Stimulated activated CD4-positive, alpha-beta T cell treated with anti-CD3 and anti-CD28 coated beads, Interleukin-15, amount 100 ng/mL, for 48 hours (primary cell): ENCODE measurements at regions not wholly inside any gene's neighbourhood (a gene's known extent, or its start where the extent isn't known, plus 50 kb on each side); places are given as distances from the start of the nearest gene placed in this dataset.

Source experiments
- DNase-seq, 2 donors: peaks; one replicate each; pipeline ENCODE4 v3.0.0-alpha.2; 2020; ENCODE audit warnings: low read depth in 2 of 2

GRCh38 chr10:125341611-125342010 lies 181.2 kb upstream of the CTBP2 start:
- DNase-seq = no peak

GRCh38 chr10:125340903-125341302 lies 180.5 kb upstream of the CTBP2 start:
- DNase-seq = no peak

- no peak for DNase-seq
Measured at GRCh38 chr10:125337510-125337909, 177.1 kb upstream of the CTBP2 start.

- no peak for DNase-seq
Measured at GRCh38 chr10:125334545-125334944, 174.2 kb upstream of the CTBP2 start.

- no peak for DNase-seq
Measured at GRCh38 chr10:125333769-125334168, 173.4 kb upstream of the CTBP2 start.

GRCh38 chr10:125333209-125333591 lies 172.8 kb upstream of the CTBP2 start:
- no peak for DNase-seq

- DNase-seq = no peak
Measured at GRCh38 chr10:125332548-125333208, 172.3 kb upstream of the CTBP2 start.

- no peak for DNase-seq
Measured at GRCh38 chr10:125331056-125331455, 170.7 kb upstream of the CTBP2 start.

GRCh38 chr10:125329056-125329455 lies 168.7 kb upstream of the CTBP2 start:
- DNase-seq = no peak

- no peak for DNase-seq
Measured at GRCh38 chr10:125325326-125325725, 165.0 kb upstream of the CTBP2 start.

- DNase-seq = no peak
Measured at GRCh38 chr10:125316436-125316835, 156.1 kb upstream of the CTBP2 start.

GRCh38 chr10:125300937-125301336 lies 140.6 kb upstream of the CTBP2 start:
- no peak for DNase-seq

GRCh38 chr10:125299461-125299860 lies 139.1 kb upstream of the CTBP2 start:
- DNase-seq = no peak

- no peak for DNase-seq
Measured at GRCh38 chr10:125296598-125296997, 136.2 kb upstream of the CTBP2 start.

- DNase-seq = no peak
Measured at GRCh38 chr10:125294109-125294508, 133.7 kb upstream of the CTBP2 start.

- no peak for DNase-seq
Measured at GRCh38 chr10:125291836-125292235, 131.5 kb upstream of the CTBP2 start.

- no peak for DNase-seq
Measured at GRCh38 chr10:125289461-125289860, 129.1 kb upstream of the CTBP2 start.

- no peak for DNase-seq
Measured at GRCh38 chr10:125284875-125285597, 124.7 kb upstream of the CTBP2 start.

GRCh38 chr10:125283836-125284614 lies 123.7 kb upstream of the CTBP2 start:
- DNase-seq = no peak

- DNase-seq = no peak
Measured at GRCh38 chr10:125283191-125283835, 123.0 kb upstream of the CTBP2 start.

- DNase-seq = no peak
Measured at GRCh38 chr10:125281091-125281490, 120.7 kb upstream of the CTBP2 start.

- no peak for DNase-seq
Measured at GRCh38 chr10:125276133-125276532, 115.8 kb upstream of the CTBP2 start.
